Fibroblast of skin of abdomen (primary cell): ENCODE measurements at regions not wholly inside any gene's neighbourhood (a gene's known extent, or its start where the extent isn't known, plus 50 kb on each side); places are given as distances from the start of the nearest gene placed in this dataset.
"Not testable (repeated sequence)": the region's sequence is repeated elsewhere in the genome, so short reads cannot be mapped to it uniquely, and the experiment has no call there.

ENCODE experiments used
- DNase-seq: peaks from one replicate; pipeline ENCODE4 v3.0.0-alpha.2; 2013

DNA sequence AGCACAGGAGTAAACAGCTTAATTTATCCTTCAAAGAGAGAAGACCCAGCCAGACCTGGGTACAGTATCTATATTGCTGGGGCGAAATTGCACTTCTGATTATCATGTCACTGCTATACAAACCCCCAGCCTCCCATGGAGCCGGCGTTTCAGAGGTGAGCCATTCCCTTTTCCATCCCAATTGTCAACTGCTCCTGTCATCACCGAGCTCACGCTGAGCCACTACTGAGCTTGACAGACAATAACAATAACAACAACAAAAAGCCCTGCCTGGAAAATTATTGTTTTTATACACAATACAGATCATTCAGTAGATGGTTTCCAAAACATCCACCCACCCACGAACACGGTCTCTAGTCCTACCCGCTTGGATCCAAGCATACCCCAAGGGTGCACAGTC lies 129.0 kb upstream of the JARID2 start:
- DNase-seq, result no peak

GRCh38 chr6:15121443-15121842 lies 124.4 kb upstream of the JARID2 start:
- no peak for DNase-seq

DNA sequence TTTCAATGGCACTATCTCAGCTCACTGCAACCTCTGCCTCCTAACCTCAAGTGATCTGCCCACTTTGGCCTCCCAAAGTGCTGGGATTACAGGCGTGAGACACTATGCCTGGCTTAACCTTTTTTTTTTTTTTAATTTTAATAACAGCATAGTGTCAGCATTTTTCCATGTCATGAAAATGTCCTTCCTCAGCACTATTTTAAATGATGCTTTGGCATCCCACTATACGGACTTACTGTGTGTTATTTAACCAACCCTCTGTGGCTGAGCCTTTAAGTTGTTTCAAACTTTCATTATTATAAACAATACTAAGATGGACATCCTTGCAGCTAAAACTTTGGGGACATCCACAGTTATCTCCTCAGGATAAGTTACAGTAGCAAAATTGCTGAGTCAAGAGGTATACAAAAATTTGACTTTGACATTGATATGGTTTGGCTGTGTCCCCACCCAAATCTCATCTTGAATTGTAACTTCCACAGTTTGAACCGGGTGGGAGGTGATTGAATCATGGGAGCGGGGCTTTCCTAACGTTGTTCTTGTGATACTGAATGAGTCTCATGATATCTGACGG lies 123.8 kb upstream of the JARID2 start:
- no peak for DNase-seq

DNA sequence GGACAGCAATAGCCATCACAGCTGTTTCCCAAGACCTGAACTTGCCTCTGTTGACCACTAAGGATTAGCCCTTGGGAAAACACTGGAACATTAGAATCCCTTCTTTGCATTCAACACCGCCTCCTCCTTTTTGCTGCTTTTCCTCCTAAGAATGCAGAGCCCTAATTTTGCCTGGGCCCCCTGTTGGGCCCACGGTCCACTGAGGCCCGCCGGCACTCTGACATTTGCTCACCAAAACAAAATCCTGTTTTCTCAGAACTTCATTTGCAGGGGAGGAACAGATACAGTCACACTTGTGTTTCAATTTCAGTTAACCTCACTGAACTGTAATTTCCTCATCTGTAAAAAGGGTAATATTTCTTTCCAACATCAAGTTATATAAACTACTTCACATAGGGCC lies 116.0 kb upstream of the JARID2 start:
- DNase-seq, result no peak

DNA sequence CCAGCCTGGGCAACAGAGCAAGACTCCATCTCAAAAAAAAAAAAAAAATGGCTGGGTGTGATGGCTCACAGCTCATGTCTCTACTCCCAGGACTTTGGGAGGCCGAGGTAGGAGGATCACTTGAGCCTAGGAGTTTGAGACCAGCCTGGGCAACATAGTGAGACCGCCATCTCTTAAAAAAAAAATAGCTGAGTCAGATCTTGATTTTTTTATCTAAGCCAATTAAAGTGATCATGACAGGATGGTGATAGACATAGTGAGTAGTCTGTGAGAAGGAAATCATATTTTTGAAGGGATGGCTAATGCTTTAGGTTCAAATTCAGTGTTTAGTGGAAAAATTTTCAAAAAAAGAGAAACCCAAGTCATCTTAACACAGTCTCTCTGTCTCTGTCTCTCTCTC lies 114.6 kb upstream of the JARID2 start:
- no peak for DNase-seq

DNA sequence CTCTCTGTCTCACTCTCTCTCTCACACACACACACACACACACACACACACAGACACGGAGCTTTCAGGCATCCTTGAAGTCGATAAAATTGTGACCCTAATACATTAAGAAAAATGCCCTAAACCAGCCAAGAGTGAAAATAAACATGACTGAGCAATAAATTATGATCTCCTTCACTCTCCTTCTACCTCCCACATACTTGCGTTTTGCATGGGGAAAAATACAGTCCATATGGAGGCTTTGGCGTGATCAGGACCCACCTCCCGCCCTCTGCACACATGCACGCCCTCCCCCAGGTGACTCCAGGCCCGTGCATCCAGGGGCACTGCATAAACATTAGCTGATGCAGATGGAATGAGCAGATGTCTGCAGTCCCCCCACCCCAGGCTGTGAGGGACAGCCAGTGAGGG lies 114.2 kb upstream of the JARID2 start:
- peak; percentile 72 for DNase-seq

DNA sequence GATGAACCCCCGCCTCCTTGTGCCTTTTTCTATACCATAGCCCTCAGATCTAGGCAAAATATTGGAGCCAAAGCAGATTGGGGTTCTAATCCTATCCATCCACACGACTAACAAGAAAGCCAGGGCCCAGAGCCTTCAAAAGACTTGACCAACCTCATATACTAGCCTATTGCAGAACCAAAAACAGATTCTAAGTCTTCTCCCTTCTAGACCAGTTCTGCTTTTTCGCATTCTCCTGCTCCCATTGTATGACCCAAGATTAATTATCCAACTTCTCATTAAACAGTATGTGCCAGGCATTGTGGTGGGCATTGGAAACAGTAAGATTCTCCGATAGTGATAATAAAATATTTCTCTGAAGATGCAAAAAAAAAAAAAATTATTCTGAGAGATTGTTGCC lies 113.7 kb upstream of the JARID2 start:
- no peak for DNase-seq

GRCh38 chr6:15132854-15133670 lies 112.8 kb upstream of the JARID2 start:
- peak; percentile 83 for DNase-seq

DNA sequence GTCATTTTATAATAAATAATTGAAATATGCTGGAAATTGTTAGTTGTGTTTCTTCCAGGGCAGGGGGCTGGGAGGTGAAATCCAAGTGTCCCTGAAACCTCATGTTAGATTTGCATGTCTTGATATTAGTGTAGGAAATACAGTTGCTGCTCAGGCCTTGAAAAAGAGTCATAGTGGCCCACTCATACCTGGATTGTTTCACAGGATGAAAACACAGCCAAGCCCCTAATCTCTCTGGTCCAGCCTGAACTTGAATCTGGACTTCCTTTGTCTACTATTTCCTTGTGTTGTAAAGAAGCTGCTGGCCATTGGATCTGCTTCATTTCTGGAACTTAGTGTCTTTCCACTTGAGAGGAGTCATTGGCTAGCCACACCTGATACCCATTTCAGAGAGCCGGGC lies 108.8 kb upstream of the JARID2 start:
- no peak for DNase-seq

- DNase-seq, result no peak
These were observed 102.8 kb upstream of the JARID2 start for GRCh38 chr6:15143086-15143485.

- no peak for DNase-seq
These were observed 102.3 kb upstream of the JARID2 start for GRCh38 chr6:15143540-15143939.

DNA sequence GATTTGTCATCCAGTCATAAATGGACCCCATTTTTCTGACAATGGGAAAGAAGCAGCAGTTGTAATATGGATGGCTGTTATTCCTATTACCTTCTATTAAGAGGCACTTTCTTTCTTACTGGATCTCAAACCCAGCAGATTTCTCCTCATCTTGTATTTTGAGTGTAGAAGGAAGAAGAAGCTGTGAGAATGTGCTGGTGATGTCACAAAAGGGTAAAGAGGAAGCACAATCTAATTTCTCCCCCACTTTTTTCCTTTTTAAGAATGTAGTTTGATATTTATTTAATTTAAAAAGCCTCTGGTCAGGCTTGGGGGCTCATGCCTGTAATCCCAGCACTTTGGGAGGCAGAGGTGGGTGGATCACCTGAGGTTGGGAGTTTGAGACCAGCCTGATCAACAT lies 100.0 kb upstream of the JARID2 start:
- DNase-seq, result no peak

GRCh38 chr6:15147827-15148226 lies 98.0 kb upstream of the JARID2 start:
- no peak for DNase-seq

DNA sequence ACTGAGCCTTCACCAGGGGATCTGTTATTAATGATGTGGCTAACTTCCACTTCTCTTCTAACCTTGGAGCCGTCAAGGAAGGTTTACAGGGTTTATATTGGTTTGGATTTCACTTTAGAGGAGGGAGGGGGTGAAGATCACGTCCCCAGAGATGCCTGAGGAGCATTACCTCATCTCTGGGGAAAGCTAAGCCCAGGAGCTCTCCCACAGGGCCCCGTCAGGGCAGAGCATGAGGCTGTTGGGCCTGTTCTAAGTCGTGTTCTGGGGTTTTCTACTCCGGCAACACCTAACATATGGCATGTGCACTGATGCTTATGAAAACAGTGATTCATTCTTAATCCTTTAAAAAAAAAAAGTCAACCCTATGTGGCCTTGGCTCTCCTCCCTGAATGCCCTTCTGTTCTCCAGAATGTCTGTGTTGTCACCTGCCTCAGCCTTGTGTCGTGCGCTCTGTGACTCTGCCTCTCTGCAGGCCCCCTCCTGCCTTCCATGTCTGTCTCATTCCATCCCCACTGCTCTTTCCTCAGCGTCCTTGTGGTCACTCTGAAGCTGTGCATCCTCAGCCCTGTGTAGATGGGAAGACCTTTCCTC lies 97.4 kb upstream of the JARID2 start:
- DNase-seq, result peak; percentile 79

DNA sequence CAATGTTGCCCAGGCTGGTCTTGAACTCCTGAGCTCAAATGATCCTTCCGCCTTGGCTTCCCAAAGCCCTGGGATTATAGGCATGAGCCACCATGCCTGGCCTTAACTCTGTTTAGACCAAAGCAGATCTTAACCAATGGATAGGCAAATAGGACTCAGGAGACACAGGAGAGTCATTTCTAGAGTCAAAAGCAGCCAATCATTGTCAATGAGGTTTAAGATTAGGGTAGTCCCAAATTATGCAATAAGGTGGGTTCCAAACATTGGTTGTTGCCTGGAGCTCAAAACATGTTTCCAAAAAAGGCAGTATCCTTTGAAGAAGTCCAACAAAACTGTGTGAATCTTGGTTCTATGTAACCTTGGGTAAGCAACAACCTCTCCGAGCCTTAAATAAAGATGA lies 95.7 kb upstream of the JARID2 start:
- DNase-seq, result no peak

DNA sequence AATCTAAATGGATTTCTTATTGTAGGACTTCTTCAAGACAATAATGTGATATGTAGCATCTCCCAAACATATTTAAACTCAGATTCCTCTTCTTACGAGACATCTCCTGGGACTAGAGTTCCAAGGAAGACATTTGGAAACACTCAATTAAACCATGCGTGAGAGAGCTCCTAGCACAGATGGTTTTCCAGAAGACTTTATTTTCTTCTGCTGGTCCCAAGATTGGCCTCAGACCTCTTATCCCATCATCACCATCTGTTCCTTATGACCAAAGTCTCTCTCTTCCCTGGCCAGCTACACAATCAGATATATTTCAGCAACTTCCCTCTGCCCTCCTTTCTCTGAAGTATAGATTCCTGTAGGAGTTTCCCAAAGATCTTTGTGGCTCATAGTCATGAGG lies 93.2 kb upstream of the JARID2 start:
- peak; percentile 13 for DNase-seq

GRCh38 chr6:15153191-15153590 lies 92.7 kb upstream of the JARID2 start:
- DNase-seq, result no peak

DNA sequence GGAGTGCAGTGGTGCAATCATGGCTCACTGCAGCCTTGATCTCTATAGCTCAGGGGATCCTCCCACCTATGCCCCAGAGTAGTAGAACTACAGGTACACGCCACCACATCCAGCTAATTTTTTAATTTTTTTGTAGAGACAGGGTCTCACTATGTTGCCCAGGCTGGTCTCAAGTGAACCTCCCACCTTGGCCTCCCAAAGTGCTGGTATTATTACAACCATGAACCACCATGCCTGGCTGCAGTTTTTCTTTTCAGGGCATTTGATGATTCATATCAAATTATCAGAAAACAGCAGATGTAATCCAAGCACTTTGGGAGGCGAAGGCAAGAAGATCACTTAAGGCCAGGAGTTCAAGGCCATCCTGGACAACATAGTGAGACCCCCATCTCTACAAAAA lies 88.4 kb upstream of the JARID2 start:
- DNase-seq, result no peak

- no peak for DNase-seq
These were observed 86.8 kb upstream of the JARID2 start for GRCh38 chr6:15158821-15159619.

GRCh38 chr6:15160812-15161211 lies 85.1 kb upstream of the JARID2 start:
- DNase-seq, result no peak

DNA sequence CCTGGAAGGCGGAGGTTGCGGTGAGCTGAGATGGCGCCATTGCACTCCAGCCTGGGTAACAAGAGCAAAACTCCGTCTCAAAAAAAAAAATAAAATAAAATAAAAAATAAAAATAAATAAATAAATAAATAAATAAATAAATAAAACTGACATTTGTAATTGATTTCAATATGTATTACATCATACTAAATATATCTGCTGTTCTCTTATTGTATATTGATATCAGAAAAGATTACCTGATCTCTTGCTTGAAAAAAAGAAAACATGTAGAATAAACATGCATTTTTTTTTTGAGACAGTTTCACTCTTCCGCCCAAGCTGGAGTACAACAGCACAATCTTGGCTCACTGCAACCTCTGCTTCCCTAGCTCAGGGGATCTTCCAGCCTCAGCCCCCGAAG lies 81.0 kb upstream of the JARID2 start:
- DNase-seq, result not testable (repeated sequence)

- DNase-seq, result no peak
These were observed 79.7 kb upstream of the JARID2 start for GRCh38 chr6:15166121-15166520.

DNA sequence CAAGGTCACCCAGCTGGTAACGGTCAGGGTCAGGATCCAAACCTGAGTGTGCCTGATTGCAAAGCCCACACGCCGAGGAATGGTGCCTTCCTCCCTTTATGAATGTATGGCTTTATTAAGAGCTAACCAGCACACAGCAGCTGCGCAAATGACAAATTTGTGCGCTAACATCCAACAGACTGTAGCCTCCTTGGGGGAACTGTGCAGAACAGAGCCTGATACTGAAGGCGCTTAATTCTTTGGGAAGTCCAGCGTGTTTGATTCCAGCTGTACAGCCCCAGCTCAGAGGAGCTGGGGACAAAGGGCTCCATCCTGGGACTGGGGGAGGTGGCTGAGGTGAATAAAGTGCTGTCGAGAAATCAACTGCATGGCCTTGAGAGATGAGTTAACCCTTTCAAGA lies 75.7 kb upstream of the JARID2 start:
- no peak for DNase-seq
